Ascending aorta (tissue), 2 donors: ENCODE measurements at regions not wholly inside any gene's neighbourhood (a gene's known extent, or its start where the extent isn't known, plus 50 kb on each side); places are given as distances from the start of the nearest gene placed in this dataset.

Source experiments
- DNase-seq, 2 donors: peaks; one replicate each; pipeline ENCODE4 v3.0.0-alpha.2; 2019; ENCODE audit warnings: low spot score in 2 of 2
- H3K27ac ChIP-seq, 2 donors: fragments of 200-600 bp; sonication (generic); one replicate each; pipeline ENCODE4 v1.5.1; 2016 to 2017; ENCODE audit warnings: mild to moderate bottlenecking in 1 of 2
- H3K27me3 ChIP-seq: fragments of 200-600 bp; sonication (generic); one replicate; pipeline ENCODE4 v1.5.1; 2017
- H3K36me3 ChIP-seq, 2 donors: fragments of 200-600 bp; sonication (generic); one replicate each; pipeline ENCODE4 v1.5.1; 2016
- H3K4me1 ChIP-seq, 2 donors: fragments of 200-600 bp; sonication (generic); one replicate each; pipeline ENCODE4 v1.5.1; 2016 to 2017; ENCODE audit warnings: mild to moderate bottlenecking in 1 of 2
- H3K4me3 ChIP-seq, 2 donors: fragments of 200-600 bp; sonication (generic); one replicate each; pipeline ENCODE4 v1.5.1; 2016 to 2017; ENCODE audit warnings: mild to moderate bottlenecking in 1 of 2
- H3K9me3 ChIP-seq, 2 donors: fragments of 200-600 bp; sonication (generic); one replicate each; pipeline ENCODE4 v1.5.1; 2016
- intact Hi-C: fragments of 100-400 bp; cut with DNase I; formaldehyde crosslinking; loops from one replicate; pipeline ENCODE4 v1.15.1; 2023
- TF ChIP-seq, protein P1 (sequence below), 3 experiments: fragments of 200-600 bp in 2 of 3; fragments of 450-650 bp in 1 of 3; sonication (generic) in 2 of 3; IDR thresholded peaks; one replicate each; pipeline ENCODE4 v1.5.1; 2016 to 2019; ENCODE audit warnings: antibody characterized with exemption in 3 of 3, mild to moderate bottlenecking in 1 of 3, moderate library complexity in 1 of 3

DNA sequence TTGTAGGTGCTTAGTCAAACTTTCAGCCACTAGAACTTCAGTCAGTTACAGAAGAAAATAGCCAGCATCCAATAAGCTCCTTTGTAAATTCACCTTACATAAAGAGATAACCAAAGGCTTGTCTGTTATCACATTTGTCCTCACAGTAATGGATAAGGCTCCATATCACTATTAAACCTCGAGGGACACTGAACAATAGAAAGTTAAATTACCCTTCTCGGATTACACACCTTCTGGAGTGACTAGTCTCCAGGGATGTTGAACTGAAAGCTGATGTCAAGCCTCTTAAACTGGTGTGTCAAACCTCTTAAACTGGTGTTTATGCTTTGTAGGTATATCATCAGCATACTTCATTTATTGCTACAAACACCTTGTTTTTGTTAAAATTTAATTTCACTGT lies 639.0 kb downstream of the CENPC start:
- no peaks in the 10 kb centered on the region for H3K27me3 ChIP-seq
- no peaks in the 10 kb centered on the region for H3K9me3 ChIP-seq
- no peak overlapping the region for H3K27ac ChIP-seq
- no peak for DNase-seq
- no peaks in the 10 kb centered on the region for H3K4me1 ChIP-seq
- H3K36me3 ChIP-seq: no peaks in the 10 kb centered on the region
- TF ChIP-seq, protein P1, sequence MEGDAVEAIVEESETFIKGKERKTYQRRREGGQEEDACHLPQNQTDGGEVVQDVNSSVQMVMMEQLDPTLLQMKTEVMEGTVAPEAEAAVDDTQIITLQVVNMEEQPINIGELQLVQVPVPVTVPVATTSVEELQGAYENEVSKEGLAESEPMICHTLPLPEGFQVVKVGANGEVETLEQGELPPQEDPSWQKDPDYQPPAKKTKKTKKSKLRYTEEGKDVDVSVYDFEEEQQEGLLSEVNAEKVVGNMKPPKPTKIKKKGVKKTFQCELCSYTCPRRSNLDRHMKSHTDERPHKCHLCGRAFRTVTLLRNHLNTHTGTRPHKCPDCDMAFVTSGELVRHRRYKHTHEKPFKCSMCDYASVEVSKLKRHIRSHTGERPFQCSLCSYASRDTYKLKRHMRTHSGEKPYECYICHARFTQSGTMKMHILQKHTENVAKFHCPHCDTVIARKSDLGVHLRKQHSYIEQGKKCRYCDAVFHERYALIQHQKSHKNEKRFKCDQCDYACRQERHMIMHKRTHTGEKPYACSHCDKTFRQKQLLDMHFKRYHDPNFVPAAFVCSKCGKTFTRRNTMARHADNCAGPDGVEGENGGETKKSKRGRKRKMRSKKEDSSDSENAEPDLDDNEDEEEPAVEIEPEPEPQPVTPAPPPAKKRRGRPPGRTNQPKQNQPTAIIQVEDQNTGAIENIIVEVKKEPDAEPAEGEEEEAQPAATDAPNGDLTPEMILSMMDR (IDR thresholded peaks at IDR 0.05): no peak
- H3K4me3 ChIP-seq: no peak overlapping the region
- intact Hi-C loops: no loop called here

DNA sequence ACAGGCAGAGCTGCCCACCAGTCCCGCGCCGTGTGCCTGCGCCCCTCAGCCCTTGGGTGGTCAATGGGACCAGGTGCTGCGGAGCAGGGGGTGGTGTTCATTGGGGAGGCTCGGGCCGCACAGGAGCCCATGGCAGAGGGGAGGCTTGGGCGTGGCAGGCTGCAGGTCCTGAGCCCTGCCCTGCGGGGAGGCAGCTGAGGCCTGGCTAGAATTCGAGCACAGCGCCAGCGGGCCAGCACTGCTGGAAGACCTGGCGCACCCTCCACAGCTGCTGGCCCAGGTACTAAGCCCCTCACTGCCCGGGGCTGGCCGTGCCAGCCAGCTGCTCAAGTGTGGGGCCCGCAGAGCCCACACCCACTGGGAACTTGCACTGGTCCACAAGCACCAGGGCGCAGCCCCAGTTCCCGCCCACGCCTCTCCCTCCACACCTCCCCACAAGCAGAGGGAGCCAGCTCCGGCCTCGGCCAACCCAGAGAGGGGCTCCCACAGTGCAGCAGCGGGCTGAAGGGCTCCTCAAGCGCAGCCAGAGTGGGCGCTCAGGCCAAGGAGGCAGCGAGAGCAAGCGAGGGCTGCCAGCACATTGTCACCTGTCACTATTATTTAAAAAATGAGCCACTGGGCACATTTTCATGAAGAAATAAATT lies 645.8 kb downstream of the CENPC start:
- H3K27ac ChIP-seq: no peak overlapping the region
- H3K36me3 ChIP-seq: no peaks in the 10 kb centered on the region
- no peak overlapping the region for H3K4me3 ChIP-seq
- TF ChIP-seq, protein P1 (IDR thresholded peaks at IDR 0.05): no peak
- intact Hi-C loops: no loop called here
- peak in 1 of 2 donors; percentile 51 for DNase-seq
- H3K27me3 ChIP-seq: no peaks in the 10 kb centered on the region
- no peaks in the 10 kb centered on the region for H3K9me3 ChIP-seq
- H3K4me1 ChIP-seq: no peaks in the 10 kb centered on the region

DNA sequence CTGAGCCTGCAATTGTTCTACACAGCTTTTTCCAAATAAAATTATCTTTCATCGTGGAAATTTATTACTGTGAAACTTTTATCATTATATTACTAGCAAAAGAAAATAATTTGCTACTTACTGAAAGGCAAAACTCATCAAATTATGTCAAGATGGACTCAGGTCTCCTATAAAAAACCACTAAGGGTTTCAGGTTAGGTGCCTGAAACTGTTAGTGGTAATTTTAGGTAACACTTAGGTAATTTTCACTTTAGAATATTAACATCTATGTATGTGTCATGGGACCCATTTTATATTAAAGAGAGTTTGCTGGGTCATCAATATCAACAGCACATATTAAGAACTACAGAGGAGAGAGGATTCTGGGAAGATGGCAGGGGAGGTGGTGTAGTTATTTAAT lies 651.5 kb downstream of the CENPC start:
- TF ChIP-seq, protein P1 (IDR thresholded peaks at IDR 0.05): no peak
- intact Hi-C loops: no loop called here
- no peak overlapping the region for H3K4me3 ChIP-seq
- H3K27ac ChIP-seq: no peak overlapping the region
- H3K36me3 ChIP-seq: no peaks in the 10 kb centered on the region
- DNase-seq: no peak
- no peaks in the 10 kb centered on the region for H3K9me3 ChIP-seq
- H3K4me1 ChIP-seq: no peaks in the 10 kb centered on the region
- no peaks in the 10 kb centered on the region for H3K27me3 ChIP-seq

DNA sequence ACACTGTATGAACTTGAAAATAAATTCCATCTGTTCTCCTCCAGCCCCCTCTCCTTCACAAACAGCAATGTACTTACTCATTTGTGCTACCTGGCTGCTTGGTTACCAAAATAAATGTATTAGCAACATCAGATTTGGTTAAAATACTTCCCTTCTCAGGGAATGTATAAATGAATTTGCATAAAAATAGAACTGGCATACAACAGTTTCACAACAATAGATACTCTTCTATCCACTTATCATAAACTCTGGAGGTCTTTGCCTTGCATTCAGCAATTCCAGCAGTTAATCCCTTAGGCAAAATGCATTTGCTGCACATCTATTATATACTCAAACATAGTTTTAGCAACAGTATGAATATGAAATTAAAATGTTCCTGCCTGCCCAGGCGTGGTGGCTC lies 658.2 kb downstream of the CENPC start:
- H3K4me3 ChIP-seq: no peak overlapping the region
- TF ChIP-seq, protein P1 (IDR thresholded peaks at IDR 0.05): no peak
- intact Hi-C loops: no loop called here

DNA sequence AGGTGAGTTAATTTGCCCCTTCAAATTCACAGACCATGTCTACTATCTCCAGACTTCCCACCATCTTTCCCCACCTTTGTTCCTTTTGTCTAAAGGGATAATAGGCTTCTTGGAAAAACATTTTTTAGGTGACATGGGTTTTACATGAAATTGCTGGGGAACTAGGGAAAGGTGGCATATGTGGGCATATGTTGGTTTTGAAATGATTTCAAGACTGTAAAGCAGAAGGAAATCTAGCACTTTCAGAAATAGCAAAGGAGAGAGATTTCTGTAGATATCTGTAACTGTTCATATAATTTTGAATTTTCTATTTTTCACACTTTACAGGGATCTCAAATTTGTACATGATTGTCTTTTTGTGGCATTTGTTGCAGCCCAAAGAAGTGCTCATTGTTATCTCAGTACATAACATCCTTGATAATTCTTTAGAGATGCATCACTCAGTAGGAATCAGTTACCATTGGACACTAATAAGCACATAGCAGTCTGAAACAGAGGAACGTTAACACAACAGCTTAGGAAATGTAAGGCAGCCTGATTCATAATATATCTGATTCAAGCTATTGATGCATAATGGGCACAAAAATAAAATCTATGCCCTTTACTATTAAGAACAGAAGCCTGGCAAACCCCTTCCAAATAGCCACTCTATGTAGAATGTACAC lies 659.7 kb downstream of the CENPC start:
- TF ChIP-seq, protein P1 (IDR thresholded peaks at IDR 0.05): no peak
- intact Hi-C loops: no loop called here
- Histone ChIP-seq H3K4me1 (no peaks in the 10 kb centered on the region), H3K27me3 (no peaks in the 10 kb centered on the region), H3K36me3 (no peaks in the 10 kb centered on the region), H3K27ac (no peak overlapping the region), H3K9me3 (no peaks in the 10 kb centered on the region), H3K4me3 (no peak overlapping the region)
- no peak for DNase-seq

More for the DNA sequence above, 658.2 kb downstream of the CENPC start:
- H3K36me3 ChIP-seq: no peaks in the 10 kb centered on the region
- no peak overlapping the region for H3K27ac ChIP-seq
- H3K4me1 ChIP-seq: no peaks in the 10 kb centered on the region
- H3K27me3 ChIP-seq: no peaks in the 10 kb centered on the region
- no peak for DNase-seq
- H3K9me3 ChIP-seq: no peaks in the 10 kb centered on the region
